ENCODE measurements at regions not wholly inside any gene's neighbourhood (a gene's known extent, or its start where the extent isn't known, plus 50 kb on each side); places are given as distances from the start of the nearest gene placed in this dataset.

DNA sequence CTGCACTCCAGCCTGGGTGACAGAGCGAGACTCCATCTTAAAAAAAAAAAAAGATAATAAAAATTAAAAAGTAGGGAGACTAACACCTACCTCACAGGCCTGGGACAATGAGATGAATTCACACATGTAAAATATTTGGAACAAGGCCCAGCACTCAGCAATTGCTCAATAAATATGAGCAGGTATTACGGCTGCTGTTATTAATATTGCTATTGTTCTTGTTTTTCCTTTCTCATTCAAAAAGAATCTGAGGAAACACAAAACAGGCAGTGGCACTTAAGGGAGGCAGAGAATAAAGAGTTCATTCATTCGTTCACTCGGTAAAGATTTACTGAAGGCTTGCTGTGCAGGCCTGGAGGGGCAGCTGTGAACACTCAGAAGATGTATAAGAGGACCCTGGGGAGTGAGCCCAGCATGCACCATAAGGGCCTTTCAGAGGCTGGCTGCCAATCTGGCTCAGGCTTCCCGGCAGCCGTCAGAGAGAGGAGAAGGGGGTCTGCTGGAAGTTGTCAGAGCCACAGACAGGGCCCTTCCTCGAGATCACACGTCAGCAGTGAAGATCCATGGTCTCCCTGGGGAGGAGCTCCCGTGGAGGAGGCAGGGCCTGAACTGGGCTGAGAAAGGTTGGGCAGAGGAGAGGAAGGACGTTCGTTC lies 51.6 kb upstream of the TCF20 start:
- Mint-ChIP-seq H3K27ac (no peak overlapping the region), H3K4me3 (no peak overlapping the region), H3K4me1 (peaks cover 32% of the 10 kb centered on the region), H3K36me3 (ENCODE audit: low read depth) (no peaks in the 10 kb centered on the region), H3K27me3 (no peaks in the 10 kb centered on the region), H3K9me3 (ENCODE audit: low read depth) (no peaks in the 10 kb centered on the region)
- ChIA-PET CTCF (no interaction called here), POLR2A (no interaction called here)
- no peak for ATAC-seq
- intact Hi-C loops (cut with DNase I, micrococcal nuclease), result no loop called here
- no peak for DNase-seq

DNA sequence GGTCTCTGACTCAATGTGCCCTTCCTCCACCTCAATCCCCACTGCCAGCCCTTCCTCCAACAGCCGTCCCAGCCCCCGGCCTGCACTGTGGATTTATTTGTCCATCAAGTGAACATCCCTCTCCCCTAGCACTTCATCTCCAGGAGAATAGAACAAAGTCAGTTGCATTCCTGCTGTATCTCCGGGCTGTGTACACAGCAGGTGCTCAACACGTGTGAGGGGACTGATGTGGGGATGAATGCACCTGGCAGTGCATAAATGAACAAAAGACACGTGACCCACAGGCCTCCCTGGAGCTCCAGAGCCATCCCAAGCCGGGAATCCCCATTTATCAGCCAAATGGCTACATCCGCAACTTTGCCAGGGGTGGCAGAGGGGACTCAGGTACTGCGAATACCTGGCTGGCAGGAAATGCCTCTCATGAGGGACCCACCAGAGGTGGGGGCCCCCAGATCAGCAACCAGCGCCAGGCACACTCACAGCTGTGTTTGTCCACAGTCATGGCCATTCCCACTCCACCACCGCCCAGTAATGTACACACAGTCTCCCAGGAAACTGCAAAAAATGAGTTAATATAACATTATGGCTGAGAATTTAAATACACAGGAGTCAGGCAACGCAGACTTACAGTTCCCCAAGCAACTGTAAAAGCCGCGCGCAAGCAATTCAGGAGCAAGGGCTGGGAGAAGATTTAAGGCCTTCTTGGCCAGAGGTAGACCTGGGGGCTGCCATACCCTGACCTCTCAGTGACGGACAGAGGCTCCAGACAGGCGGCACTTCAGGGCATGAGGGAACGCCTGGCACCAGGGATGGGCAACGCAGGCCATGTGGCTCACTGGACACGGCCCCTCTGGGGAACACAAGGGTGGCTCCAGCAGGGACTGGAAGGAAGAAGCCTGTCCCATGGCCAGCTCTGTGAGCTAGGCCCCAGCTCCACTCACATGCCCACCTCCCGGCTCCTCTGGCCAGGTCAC lies 50.3 kb upstream of the TCF20 start:
- Mint-ChIP-seq H3K4me3 (no peak overlapping the region), H3K27ac (no peak overlapping the region), H3K27me3 (no peaks in the 10 kb centered on the region), H3K9me3 (ENCODE audit: low read depth) (no peaks in the 10 kb centered on the region), H3K4me1 (peaks cover 25% of the 10 kb centered on the region), H3K36me3 (ENCODE audit: low read depth) (no peaks in the 10 kb centered on the region)
- no peak for ATAC-seq
- no peak for DNase-seq
- POLR2A ChIA-PET, result no interaction called here
- CTCF ChIA-PET, result interaction anchor here (0.6 kb wide), 1 partner anchor 250 kb away, joined by 3 read pairs; no protein-coding TSS in a partner anchor
- intact Hi-C loops (cut with DNase I, micrococcal nuclease), result no loop called here

Data from activated CD4-positive, alpha-beta T cell treated with anti-CD3 and anti-CD28 coated beads for 36 hours (primary cell).